ENCODE measurements at regions not wholly inside any gene's neighbourhood (a gene's known extent, or its start where the extent isn't known, plus 50 kb on each side); places are given as distances from the start of the nearest gene placed in this dataset.

GRCh38 chrX:131951166-131951565, 71.9 kb upstream of the STK26 start:
- Histone ChIP-seq H3K9me2 (replicated peaks; ENCODE audit: insufficient read depth, low read length) (no peaks in the 10 kb centered on the region), H3K4me3 (ENCODE audit: low read length) (no peak overlapping the region), H2AFZ (ENCODE audit: low read length) (no peak overlapping the region), H4K20me1 (ENCODE audit: insufficient read depth, low read length) (no peaks in the 10 kb centered on the region), H3K9ac (ENCODE audit: low read length) (no peak overlapping the region), H3F3A (ENCODE audit: insufficient read depth, low read length) (no peaks in the 10 kb centered on the region), H3K79me2 (ENCODE audit: low read length) (no peaks in the 10 kb centered on the region), H3K9me3 (replicated peaks; ENCODE audit: insufficient read depth, low read length) (no peaks in the 10 kb centered on the region), H3K4me2 (ENCODE audit: low read depth, low read length) (no peak overlapping the region), H3K27me3 (replicated peaks; ENCODE audit: insufficient read depth, low read length) (no peaks in the 10 kb centered on the region), H3K27ac (ENCODE audit: low read length) (no peak overlapping the region), H3K36me3 (replicated peaks; ENCODE audit: insufficient read depth, low read length) (no peaks in the 10 kb centered on the region), H3K4me1 (ENCODE audit: low read length) (no peaks in the 10 kb centered on the region)
- no peak for DNase-seq
- no peak for TF ChIP-seq EZH2phosphoT487 (IDR thresholded peaks at IDR 0.05; ENCODE audit: low read length)
- TF ChIP-seq CTCF (IDR thresholded peaks at IDR 0.05; ENCODE audit: low read length) = no peak
- no peak for TF ChIP-seq EZH2 (optimal IDR thresholded peaks at IDR 0.05; ENCODE audit: low read depth, low read length)

- Histone ChIP-seq H2AFZ (ENCODE audit: low read length) (no peak overlapping the region), H3K36me3 (replicated peaks; ENCODE audit: insufficient read depth, low read length) (no peaks in the 10 kb centered on the region), H3F3A (ENCODE audit: insufficient read depth, low read length) (no peaks in the 10 kb centered on the region), H3K4me2 (ENCODE audit: low read depth, low read length) (no peak overlapping the region), H3K27me3 (replicated peaks; ENCODE audit: insufficient read depth, low read length) (no peaks in the 10 kb centered on the region), H3K79me2 (ENCODE audit: low read length) (no peaks in the 10 kb centered on the region), H3K4me1 (ENCODE audit: low read length) (no peaks in the 10 kb centered on the region), H3K9me3 (replicated peaks; ENCODE audit: insufficient read depth, low read length) (no peaks in the 10 kb centered on the region), H3K9ac (ENCODE audit: low read length) (no peak overlapping the region), H3K4me3 (ENCODE audit: low read length) (no peak overlapping the region), H4K20me1 (ENCODE audit: insufficient read depth, low read length) (no peaks in the 10 kb centered on the region), H3K9me2 (replicated peaks; ENCODE audit: insufficient read depth, low read length) (no peaks in the 10 kb centered on the region), H3K27ac (ENCODE audit: low read length) (no peak overlapping the region)
- TF ChIP-seq CTCF (IDR thresholded peaks at IDR 0.05; ENCODE audit: low read length) = no peak
- TF ChIP-seq EZH2 (optimal IDR thresholded peaks at IDR 0.05; ENCODE audit: low read depth, low read length) = no peak
- TF ChIP-seq EZH2phosphoT487 (IDR thresholded peaks at IDR 0.05; ENCODE audit: low read length) = no peak
- no peak for DNase-seq
Observed at GRCh38 chrX:131955099-131955777, 67.9 kb upstream of the STK26 start.

- no peak overlapping the region for H2AFZ ChIP-seq (ENCODE audit: low read length)
- no peaks in the 10 kb centered on the region for H3K27me3 ChIP-seq (replicated peaks; ENCODE audit: insufficient read depth, low read length)
- no peaks in the 10 kb centered on the region for H3F3A ChIP-seq (ENCODE audit: insufficient read depth, low read length)
- H3K9ac ChIP-seq (ENCODE audit: low read length) = no peak overlapping the region
- H3K4me1 ChIP-seq (ENCODE audit: low read length) = no peaks in the 10 kb centered on the region
- no peak for DNase-seq
- H3K36me3 ChIP-seq (replicated peaks; ENCODE audit: insufficient read depth, low read length) = no peaks in the 10 kb centered on the region
- H3K4me2 ChIP-seq (ENCODE audit: low read depth, low read length) = no peak overlapping the region
- H3K9me2 ChIP-seq (replicated peaks; ENCODE audit: insufficient read depth, low read length) = no peaks in the 10 kb centered on the region
- no peak overlapping the region for H3K4me3 ChIP-seq (ENCODE audit: low read length)
- H3K27ac ChIP-seq (ENCODE audit: low read length) = no peak overlapping the region
- no peaks in the 10 kb centered on the region for H3K79me2 ChIP-seq (ENCODE audit: low read length)
- no peaks in the 10 kb centered on the region for H4K20me1 ChIP-seq (ENCODE audit: insufficient read depth, low read length)
- no peaks in the 10 kb centered on the region for H3K9me3 ChIP-seq (replicated peaks; ENCODE audit: insufficient read depth, low read length)
- TF ChIP-seq CTCF (IDR thresholded peaks at IDR 0.05; ENCODE audit: low read length) = no peak
- TF ChIP-seq EZH2phosphoT487 (IDR thresholded peaks at IDR 0.05; ENCODE audit: low read length) = no peak
- no peak for TF ChIP-seq EZH2 (optimal IDR thresholded peaks at IDR 0.05; ENCODE audit: low read depth, low read length)
Observed at GRCh38 chrX:131958724-131959123, 64.4 kb upstream of the STK26 start.
